PC-3 (cell line): ENCODE measurements at regions not wholly inside any gene's neighbourhood (a gene's known extent, or its start where the extent isn't known, plus 50 kb on each side); places are given as distances from the start of the nearest gene placed in this dataset.

Experiments used
- CTCF ChIP-seq: fragments of 300-600 bp; sonication (generic); conservative IDR thresholded peaks from 2 replicates; pipeline ENCODE4 v1.5.1; 2017; ENCODE audit warnings: antibody characterized with exemption, low read depth, mild to moderate bottlenecking, low read length
- EZH2 ChIP-seq: fragments of 300-600 bp; sonication (generic); IDR thresholded peaks from one replicate; pipeline ENCODE4 v1.6.1; 2017; ENCODE audit warnings: antibody characterized with exemption, mild to moderate bottlenecking, low read length; ENCODE audit not compliant: unreplicated experiment

GRCh38 chr7:49159536-49159935 is 235.2 kb downstream of the CDC14C start:
- TF ChIP-seq CTCF, result no peak
- TF ChIP-seq EZH2, result no peak
